ENCODE measurements at regions not wholly inside any gene's neighbourhood (a gene's known extent, or its start where the extent isn't known, plus 50 kb on each side); places are given as distances from the start of the nearest gene placed in this dataset.
A peak's percentile ranks its signal among the peaks of the same experiment; 100 is the strongest.

DNA sequence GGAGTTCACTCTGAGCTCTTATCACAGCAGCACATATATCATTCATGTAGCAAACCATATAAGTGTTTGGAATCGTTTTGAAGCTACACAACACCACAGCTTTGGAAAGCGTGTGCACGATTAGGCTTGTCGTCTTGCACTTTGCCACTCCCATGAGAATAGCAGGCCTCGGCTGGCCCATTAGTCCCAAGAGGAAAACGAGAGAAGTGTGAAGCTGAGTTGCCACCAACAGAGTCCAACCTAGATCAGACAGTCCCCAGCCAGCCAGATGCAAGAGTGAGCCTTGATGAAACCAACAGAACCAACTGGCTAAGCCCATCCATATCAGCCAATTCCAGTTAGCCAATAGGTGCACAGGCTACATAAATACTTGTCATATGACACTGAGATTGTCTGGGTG, 238.4 kb downstream of the C1orf94 start:
- no peak for DNase-seq

DNA sequence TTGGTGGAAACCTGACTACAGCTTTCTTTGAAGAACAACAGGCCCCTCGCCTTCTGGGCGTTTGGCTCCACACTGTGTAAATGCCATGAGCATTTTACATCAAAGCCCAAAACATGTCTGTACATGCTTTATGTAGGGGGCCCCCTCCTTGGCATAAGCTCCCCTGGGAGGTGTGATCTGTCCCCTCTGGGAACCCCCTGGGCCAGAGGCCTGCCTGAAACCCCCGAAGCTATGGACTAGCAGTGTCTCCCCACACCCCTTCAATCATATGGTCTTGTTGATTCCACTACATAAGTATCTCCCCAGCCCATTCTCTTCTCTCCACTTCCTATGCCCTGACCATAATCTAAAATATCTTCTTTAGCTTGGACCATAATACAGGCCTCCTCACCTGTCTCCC, 241.5 kb downstream of the C1orf94 start:
- no peak for DNase-seq

DNA sequence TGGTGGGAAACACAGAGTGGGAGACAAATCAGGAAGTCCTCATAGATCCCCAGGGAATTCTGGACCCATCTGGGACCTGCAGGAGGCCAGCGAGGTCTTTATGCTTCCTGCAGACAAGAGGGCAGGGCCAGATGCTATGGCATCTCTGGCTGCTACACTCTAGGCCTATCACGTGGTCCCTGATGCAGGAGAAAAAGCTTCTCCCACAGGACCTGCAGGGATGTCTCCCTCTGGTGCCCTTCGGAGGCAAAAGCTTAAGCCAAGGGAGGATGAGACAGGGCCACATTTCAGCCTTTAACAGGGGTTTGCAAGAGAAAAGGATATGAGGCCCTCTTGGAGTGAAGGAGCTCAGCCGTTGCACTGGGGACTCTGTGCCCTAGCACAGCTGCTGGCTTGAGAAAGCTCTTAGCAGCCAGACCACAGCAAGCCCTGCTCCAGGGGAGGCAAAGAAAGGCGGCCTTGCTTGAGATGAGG, 243.0 kb downstream of the C1orf94 start:
- DNase-seq, result peak; percentile 75

DNA sequence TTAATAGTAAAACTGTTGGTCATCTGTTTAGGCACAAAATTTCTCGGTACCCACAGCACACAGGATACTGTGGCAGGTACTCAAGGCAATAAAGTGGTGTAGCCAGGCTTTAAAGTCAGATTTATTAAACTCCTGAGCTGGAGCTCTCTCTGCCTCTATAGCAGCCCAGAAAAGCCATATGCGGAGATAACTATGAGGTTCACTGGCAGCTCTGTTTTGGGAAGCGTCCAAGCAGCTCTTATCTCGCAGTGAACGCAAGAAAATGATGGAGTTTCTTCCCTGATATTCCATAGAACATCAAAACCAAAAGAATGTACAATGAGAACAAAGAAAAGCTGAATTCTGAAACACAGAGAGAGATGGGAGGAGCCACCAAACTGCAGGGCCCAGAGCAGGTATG, 248.3 kb downstream of the C1orf94 start:
- no peak for DNase-seq

DNA sequence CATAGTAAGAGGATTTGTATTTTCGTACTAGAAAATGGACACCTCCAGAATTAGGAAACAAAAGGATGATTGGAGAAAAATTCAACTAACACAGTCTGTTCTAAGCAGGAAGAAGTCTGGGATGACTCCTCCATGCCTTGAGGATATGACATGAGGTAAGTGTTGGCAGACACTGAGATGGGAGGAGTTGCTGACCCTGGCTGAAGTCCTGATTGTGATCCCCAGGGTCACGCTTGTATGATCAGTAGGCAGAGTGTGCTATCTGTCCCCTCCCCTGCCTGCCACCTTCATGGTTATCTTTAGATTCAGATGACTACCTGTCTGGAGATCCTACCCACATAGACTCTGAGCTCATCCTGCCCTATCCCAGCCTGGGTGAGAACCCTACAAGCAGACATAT, 249.1 kb downstream of the C1orf94 start:
- DNase-seq, result no peak

DNA sequence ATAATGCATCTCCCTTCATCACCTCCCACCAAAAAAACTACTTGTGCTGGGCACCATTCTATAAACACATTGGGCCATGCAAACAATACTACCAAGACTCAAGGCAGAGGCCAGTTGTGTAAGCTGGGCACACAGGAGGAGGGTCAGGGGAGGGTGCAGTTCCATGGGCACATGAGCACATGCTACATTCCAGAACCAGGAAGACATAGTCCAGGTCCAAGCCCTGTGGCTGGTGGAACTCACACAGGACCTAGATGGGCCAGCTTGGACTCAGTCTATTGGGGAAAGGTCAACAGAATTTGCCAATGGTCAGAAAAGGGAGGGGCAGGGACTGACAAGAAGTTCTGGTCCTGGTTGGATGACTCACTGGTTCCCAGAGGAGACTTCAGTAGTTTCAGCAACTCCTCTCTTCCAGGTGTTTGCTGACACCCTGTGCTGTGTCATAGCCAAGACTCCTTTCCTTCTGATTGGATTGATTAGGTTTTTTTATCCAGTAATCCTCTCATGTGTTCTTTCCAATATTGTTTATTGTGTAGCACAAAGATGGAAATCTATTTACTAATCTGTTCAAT, 249.7 kb downstream of the C1orf94 start:
- peak; percentile 6 for DNase-seq

DNA sequence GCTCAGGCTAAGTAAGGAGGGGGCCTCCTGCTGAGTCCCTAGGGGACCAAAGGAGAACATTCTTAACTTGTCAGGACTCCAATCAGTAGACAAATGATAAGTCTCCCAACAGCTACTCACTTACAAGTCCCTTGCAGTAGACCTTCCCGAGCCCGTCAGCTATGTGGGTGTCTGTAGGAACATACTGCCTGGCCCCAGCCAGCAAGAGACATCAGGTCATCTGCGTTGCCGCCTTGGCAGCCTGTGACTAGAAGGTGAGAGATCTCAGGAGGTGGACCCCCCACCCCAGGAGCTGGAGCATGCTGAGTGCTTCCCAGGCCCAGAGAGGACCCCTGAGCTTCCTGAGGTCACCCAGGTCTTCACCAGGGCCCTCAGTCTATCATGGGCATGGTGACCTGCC, 250.5 kb downstream of the C1orf94 start:
- DNase-seq, result no peak

DNA sequence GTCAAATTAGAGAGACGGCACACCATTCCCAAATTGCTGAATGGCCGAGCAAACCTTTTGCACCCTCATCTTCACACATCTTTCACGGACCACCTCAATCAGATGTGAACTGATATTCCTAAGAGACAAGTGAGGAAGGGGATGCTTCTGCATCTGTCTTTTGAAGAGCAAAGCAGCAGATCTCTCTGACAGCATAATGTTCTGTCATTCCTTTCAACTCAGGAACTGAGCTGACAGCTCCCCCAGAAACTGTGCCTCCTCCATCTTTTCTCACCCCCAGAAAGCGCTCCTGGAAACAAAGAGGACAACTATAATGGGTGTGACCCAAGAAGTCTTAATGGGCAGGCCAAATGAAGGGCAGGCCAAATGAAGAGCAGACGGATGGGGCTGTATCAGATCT, 256.4 kb downstream of the C1orf94 start:
- no peak for DNase-seq

DNA sequence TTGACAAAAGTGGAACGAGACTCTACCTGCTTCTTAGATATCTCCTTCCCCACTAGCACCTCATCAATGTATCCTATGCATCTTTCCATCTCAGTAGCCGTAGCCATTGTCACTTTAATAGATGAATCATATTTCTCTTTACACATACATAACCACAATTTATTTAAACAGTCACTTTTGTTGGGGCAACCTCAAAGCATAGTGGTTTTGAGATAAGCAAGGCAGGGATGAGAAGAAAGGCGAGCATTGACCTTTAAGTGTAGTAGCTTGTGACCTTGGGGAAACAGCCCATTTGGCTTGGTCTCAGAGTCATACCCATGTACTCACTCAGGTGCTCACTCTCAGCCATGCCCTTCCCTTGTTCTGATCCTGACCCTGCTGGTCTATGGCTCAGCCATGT, 260.1 kb downstream of the C1orf94 start:
- no peak for DNase-seq

DNA sequence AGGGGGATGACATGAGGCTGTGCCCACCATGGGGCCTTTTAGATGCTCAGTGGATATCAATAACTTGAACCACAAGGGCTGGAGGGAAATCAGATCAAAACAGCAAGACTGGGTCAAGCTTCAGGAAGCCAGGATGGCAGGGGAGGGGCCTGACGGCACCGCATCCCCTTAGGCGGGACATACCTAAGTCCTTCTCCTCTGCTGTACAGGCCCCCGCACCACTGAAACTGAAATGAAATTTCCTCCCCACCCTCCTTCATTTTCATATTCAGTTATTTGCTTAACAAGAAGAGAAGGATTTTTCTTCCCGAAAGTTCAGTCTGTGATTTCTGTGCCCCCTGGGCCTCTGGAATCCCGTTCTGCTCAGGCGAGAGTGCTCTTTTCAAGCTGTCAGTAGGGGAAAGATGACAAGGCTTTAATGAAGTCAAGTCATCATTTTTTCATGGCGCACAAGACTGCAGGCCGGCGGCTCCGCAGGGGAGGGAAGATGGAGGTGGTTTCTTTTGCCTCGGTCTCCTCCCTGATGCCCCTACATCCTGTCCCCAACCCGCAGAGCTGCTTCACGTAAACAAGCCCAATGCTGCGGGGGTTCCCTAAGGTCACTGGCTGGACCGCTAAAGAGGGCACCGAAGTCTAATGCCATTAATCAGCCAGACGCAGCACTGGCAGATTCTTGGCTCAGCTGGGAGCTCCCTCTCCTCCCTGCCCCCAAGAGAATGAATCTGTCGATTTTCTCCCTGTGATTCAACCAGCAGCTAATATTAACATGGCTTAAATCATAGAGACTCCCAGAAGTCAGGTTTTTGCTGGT, 264.8 kb downstream of the C1orf94 start:
- no peak for DNase-seq

DNA sequence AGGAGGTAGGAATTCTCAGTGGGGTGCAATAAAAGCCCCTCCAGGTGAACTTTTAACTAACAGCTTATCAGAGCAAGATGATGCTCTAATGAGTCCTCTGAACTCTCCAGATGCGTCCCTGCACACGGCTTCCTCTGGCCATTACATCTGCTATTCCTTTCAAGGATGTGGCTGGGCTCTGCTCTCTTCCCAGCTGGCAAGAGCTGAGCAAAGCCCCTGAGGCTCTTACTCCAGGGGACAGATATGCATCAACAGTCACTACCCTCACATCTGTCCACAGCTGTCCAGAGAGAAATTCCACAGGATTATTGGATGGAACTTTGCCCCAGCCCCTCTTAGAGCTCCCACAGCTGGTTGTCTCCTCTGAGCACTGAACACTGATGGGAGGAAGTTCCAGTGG, 267.8 kb downstream of the C1orf94 start:
- DNase-seq, result no peak

DNA sequence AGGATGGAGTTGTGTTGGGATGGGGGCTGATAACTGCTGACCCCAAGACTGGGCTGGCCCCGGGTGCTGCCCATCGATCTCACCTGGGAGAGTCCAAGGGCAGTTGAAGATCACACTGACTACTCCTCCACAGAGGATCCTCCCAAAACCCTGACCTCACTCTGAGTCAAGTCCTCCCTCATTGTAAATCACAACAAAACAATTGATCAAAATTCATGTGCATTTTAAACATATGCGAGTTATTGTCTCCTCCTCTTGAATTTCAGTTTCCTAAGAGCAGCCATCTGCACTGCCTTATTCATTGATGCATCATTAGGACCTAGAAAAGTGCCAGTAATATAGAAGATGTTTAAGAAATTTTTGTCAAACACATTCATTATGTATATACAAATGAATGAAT, 273.6 kb downstream of the C1orf94 start:
- DNase-seq, result no peak

DNA sequence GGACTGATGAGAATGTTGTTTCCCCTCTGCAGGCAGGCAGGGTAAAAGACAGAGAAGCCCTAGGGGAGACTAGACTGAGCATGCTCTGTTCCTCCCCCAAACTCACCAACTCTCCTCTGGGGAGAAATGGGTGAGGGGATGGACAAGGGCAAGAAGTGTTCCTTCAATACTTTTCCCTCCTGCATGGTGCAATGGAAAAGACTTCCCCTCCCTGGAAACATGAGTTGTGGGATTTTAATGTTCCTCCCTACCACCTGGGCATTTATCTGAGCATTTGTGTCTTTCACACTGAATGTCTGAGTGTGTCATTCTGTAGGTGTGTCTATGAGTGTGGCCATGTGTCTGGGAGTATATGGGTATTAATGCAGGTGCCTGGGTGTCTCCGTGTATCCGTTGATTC, 275.7 kb downstream of the C1orf94 start:
- no peak for DNase-seq

DNA sequence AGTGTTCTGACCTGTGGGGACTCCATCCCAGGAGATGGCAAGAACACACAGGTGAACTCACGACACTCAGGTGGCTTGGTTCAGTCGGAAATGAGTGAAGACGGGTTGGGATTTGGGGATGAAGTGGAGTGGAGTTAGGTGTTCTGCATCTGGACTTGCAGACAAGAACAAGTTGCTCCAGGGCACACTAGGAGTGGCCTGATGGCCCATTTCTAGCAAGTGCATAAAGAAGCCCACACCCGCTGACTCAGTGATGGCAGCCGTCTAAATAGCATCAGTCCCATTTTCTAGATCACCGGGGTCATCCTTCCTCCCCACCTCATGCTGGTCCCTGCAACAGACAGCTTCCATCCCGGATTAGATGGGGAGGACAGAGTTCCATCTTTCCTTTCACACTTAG, 278.4 kb downstream of the C1orf94 start:
- no peak for DNase-seq

DNA sequence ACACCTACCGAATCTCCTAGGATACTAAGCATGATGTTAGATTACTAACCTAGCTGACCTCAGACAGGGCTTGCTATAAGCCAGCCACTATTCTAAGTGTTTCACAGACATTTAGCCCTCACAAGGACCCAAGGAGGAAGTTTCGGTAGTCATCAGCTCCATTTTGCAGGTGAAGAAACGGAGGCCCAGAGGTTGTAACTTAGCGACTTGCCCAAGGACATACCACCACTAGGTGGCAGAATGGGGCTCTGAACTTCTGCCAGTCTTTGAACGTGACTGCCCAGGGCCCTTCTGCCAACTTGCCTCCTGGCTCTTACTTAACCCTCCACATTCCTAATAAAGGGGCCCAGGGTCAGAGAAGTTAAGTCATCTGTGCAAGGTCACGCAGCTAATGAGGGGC, 283.5 kb downstream of the C1orf94 start:
- peak; percentile 73 for DNase-seq

DNA sequence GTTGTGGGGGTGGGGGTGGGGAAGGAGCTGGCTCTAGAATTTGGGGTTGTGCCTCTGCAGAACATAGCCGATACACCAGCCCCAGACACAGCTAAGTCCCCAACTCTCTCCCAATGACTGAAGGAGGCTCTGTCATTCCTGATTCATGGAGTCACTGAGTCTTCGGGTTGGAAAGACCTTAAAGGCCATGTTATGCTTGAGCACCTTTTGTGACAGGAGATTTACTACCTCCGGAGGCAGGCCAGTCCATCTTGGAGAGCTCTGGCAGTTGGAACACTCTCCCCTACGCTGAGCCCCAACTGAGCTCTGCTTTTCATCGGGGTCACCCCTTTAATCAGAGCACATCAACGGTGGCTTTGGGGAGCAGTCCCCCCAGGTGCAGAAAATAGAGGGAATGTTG, 284.4 kb upstream of the GJB5 start:
- no peak for DNase-seq

DNA sequence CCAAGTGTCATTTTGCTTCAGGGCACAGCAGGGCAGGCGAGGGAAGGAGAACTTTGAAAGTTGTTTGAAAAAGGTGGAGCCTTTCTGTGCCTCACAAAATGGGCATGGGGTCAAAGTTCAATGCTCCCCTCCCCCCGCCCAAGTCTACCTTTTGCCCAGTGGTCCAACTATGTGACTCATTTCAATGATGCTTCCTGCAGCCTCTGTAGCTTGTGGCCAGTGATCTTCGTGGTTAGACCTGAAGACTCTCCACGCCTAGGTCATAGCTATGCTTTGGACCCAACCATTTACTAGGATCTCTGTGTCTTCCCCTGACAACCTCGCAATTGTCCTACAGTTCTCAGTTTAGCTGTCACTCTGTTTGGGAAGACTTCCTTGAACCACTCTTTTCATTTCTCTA, 280.3 kb upstream of the GJB5 start:
- DNase-seq, result no peak

DNA sequence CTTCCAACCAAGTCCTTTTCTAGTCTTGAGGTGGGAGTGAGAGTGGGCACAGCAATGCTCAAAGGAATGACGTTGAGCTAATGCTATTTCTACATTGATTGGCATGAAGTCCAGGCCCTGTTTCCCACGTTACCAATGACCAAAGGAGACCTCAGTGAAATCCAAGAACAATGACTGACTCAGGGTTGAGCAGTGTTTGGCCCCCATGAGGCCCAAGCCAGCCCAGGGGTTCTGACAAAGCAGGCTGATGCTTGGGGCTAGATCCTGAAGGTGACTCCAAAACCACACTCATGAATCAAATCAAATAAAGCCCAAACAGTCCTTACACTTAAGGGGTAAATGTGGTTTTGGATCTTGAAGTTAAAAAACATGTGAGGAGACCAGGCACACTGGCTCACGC, 278.5 kb upstream of the GJB5 start:
- no peak for DNase-seq

DNA sequence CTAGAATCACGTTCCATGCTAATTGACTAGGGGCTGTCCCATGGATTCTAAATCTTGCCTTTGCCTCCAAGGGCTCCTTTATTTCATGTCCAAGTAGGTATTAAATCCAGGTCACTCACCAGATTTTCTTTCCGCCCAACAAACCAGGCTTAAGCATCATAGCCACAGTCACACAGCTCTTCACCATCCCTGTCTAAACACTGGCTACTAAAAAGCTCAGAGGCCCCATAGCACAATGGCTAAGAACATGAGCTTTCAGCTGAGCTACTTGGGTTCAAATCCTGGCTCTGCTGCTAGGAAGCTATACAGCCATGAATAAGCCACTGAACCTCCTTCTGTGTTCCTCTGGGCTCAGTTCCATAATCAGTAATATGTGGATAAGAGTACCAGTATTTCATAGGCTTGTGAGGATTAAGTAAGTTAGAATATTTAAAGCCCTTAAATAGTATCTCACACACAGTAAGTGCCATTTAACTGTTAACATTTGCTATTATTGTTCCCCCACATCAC, 277.2 kb upstream of the GJB5 start:
- DNase-seq, result no peak

DNA sequence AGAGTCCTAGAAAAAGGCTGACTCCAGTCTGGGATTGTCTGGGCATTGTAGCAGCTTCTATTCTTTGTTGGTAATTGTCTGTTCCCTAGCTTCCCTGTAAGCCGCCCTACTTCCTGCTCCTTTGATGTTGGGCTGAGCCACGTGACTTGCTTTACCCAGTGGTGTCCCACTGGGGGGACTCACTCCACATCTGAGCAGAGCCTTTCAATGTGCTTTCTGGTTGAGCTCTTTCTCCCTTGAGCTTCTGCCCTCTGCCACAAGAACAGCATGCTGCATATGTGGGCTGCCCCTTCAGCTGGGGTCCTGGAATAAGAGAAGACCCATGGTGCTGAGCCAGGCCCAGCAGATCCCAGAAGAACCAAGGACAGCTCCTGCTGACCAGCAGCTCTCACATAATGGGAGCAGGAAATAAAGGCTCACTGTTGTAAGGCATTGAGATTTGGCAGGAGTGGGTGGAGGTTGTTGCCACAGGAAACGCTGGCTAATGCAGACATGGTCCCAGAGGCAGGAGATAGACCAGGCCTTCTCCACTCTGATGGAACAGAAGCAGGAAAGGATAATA, 276.3 kb upstream of the GJB5 start:
- no peak for DNase-seq

DNA sequence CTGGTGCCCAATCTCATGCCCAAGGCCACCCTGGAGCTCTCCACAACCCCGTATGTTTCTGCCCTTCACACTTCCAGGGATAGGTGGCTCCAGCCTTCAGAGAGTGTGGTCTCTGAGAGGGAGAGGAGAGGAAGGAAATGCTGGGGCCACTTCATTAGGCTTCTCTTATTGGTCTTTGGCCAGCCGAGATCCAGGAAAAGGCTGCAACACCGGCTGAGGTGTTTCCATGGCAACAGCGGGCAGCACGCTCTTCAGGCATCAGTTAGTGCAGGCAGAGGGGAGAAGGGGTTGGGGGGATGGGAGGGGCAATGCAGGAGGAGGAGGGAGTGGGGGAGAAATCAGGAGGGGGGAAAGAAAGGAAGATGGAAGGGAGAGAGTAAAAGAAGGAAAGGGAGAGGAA, 275.1 kb upstream of the GJB5 start:
- peak; percentile 15 for DNase-seq

DNA sequence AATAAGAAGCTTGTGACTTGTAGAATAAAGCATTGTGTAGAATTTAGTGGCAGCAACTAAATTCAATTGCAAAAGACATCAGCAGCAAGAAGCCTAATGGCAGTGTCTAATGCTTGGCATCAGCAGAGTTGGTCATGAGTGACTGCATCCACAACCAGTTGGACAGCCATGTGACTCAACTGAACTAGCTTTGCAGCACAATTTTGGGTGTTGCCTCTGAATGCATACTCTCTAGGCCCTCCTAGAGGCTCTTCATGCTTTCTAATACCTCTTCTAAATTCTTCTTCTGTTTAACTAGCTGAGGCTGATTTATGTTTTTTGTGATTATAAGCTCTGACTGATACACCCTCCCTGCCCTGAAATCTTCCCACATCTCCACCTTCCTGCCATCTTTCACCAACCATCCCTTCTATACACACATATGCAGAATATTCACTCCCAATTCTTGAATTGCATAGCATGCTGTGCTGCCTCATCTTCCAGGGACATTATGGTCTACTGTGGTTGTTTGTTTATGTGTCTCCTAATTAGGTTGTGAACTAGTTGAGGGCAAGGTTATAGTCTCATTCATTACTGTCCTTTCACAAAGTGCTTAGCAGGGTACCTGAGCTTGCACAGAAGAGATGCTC, 266.7 kb upstream of the GJB5 start:
- no peak for DNase-seq

DNA sequence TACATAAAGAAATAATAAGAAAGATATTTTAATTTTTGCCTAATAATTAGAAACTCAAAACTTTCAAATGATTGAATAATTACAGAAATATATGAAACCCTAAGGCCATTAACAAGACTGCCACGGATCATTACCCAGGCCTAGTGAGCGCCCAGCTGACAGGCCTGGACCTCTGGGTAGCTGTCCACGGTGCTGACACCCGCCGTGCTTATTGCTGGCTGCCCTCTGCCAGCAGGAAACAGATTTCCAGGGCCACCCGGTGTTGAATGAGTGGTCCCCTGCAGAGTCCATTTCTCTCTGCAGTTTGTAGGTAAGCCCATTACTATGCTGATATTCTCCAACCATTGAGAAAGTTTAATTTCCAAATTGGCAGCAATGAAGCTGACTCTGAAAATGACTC, 254.4 kb upstream of the GJB5 start:
- no peak for DNase-seq

DNA sequence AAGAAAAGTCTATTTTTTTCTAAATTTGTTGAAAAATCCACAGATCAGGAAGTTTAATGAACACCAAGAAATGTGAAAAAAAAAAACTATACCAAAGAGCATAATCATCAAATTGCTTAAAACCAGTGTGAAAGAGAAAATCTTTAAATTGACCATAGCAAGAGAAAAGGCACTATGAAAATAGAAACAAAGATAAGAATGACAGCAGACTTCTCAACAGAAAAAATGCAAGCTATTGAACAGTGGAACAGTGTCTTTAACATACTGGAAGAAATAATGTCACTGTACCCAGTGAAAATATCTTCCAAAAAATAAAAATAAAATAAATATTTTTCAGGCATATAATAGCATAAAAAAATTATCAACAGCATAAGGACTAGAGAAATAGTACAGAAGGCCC, 243.0 kb upstream of the GJB5 start:
- DNase-seq, result peak; percentile 29
